Parathyroid adenoma (tissue), 2 donors: ENCODE measurements at regions not wholly inside any gene's neighbourhood (a gene's known extent, or its start where the extent isn't known, plus 50 kb on each side); places are given as distances from the start of the nearest gene placed in this dataset.

ENCODE experiments used
- H2AFZ ChIP-seq: fragments of 300-600 bp; sonication (generic); one replicate; pipeline ENCODE4 v1.7.0; 2017; ENCODE audit warnings: antibody characterized with exemption, mild to moderate bottlenecking
- H3K27ac ChIP-seq: fragments of 300-600 bp; sonication (generic); one replicate; pipeline ENCODE4 v1.7.0; 2017
- H3K27me3 ChIP-seq: fragments of 300-600 bp; sonication (generic); one replicate; pipeline ENCODE4 v1.7.0; 2017; ENCODE audit warnings: low read length; ENCODE audit not compliant: control insufficient read depth, insufficient read depth
- H3K36me3 ChIP-seq: fragments of 300-600 bp; sonication (generic); one replicate; pipeline ENCODE4 v1.7.0; 2017; ENCODE audit warnings: low read length; ENCODE audit not compliant: control insufficient read depth, insufficient read depth
- H3K4me1 ChIP-seq: fragments of 300-600 bp; sonication (generic); one replicate; pipeline ENCODE4 v1.7.0; 2017; ENCODE audit warnings: control low read depth
- H3K4me2 ChIP-seq: fragments of 300-600 bp; sonication (generic); one replicate; pipeline ENCODE4 v1.7.0; 2017; ENCODE audit warnings: low read length
- H3K4me3 ChIP-seq: fragments of 300-600 bp; sonication (generic); one replicate; pipeline ENCODE4 v1.7.0; 2017; ENCODE audit warnings: low read depth, low read length
- H3K79me2 ChIP-seq: fragments of 300-600 bp; sonication (generic); one replicate; pipeline ENCODE4 v1.7.0; 2017; ENCODE audit warnings: control low read depth
- H3K9ac ChIP-seq: fragments of 300-600 bp; sonication (generic); one replicate; pipeline ENCODE4 v1.7.0; 2017; ENCODE audit warnings: mild to moderate bottlenecking
- H3K9me3 ChIP-seq: fragments of 300-600 bp; sonication (generic); one replicate; pipeline ENCODE4 v1.7.0; 2017; ENCODE audit warnings: low read length; ENCODE audit not compliant: control insufficient read depth
- TF ChIP-seq, protein P1 (sequence below): fragments of 300-600 bp; sonication (generic); IDR thresholded peaks from one replicate; pipeline ENCODE4 v1.7.0; 2017; ENCODE audit warnings: antibody characterized with exemption, mild to moderate bottlenecking
- donor health status: primary hyperparathyroidism.

DNA sequence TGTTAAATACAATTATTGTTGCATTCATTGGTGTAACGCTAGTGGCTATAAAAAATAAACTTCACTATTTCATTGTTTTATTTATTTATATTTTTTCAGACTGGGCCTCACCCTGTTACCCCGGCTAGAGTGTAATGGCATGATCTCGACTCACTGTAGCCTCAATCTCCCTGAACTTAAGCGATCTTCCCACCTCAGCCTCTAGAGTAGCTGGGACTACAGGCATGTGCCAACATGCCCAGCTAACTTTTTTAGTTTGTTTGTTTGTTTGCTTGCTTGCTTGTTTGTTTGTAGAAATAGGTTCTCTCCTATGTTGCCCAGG is 387.4 kb upstream of the PTBP2 start:
- no peak overlapping the region for H3K27ac ChIP-seq
- H3K4me2 ChIP-seq: no peak overlapping the region
- no peaks in the 10 kb centered on the region for H3K36me3 ChIP-seq
- TF ChIP-seq, protein P1, sequence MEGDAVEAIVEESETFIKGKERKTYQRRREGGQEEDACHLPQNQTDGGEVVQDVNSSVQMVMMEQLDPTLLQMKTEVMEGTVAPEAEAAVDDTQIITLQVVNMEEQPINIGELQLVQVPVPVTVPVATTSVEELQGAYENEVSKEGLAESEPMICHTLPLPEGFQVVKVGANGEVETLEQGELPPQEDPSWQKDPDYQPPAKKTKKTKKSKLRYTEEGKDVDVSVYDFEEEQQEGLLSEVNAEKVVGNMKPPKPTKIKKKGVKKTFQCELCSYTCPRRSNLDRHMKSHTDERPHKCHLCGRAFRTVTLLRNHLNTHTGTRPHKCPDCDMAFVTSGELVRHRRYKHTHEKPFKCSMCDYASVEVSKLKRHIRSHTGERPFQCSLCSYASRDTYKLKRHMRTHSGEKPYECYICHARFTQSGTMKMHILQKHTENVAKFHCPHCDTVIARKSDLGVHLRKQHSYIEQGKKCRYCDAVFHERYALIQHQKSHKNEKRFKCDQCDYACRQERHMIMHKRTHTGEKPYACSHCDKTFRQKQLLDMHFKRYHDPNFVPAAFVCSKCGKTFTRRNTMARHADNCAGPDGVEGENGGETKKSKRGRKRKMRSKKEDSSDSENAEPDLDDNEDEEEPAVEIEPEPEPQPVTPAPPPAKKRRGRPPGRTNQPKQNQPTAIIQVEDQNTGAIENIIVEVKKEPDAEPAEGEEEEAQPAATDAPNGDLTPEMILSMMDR: no peak
- no peak overlapping the region for H3K9ac ChIP-seq
- no peaks in the 10 kb centered on the region for H3K9me3 ChIP-seq
- no peaks in the 10 kb centered on the region for H3K4me1 ChIP-seq
- no peaks in the 10 kb centered on the region for H3K27me3 ChIP-seq
- H3K4me3 ChIP-seq: no peak overlapping the region
- no peak overlapping the region for H2AFZ ChIP-seq
- no peaks in the 10 kb centered on the region for H3K79me2 ChIP-seq

DNA sequence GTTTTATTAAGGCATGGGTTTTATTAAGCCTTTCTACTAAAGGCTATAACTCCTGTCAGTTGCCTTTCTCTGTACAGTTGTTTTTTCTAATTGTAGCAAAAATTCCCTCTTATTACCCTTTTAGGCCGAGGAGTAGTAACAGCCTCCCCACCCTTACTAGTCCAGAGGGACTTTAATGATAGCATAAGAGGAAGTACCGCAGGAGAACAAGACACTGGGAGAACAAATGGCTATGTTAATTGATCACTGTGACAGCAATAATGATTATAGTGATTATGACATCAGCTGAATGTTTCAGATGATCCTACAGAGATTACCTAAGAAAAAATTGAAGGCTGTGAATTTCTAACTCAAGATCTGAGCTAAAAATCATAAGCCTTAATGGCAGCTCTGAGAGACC is 383.0 kb upstream of the PTBP2 start:
- Histone ChIP-seq H3K4me1 (no peaks in the 10 kb centered on the region), H3K79me2 (no peaks in the 10 kb centered on the region), H3K4me3 (no peak overlapping the region), H3K27ac (no peak overlapping the region), H3K27me3 (no peaks in the 10 kb centered on the region), H3K4me2 (no peak overlapping the region), H3K9ac (no peak overlapping the region), H3K9me3 (no peaks in the 10 kb centered on the region), H3K36me3 (no peaks in the 10 kb centered on the region), H2AFZ (no peak overlapping the region)
- TF ChIP-seq, protein P1: no peak

DNA sequence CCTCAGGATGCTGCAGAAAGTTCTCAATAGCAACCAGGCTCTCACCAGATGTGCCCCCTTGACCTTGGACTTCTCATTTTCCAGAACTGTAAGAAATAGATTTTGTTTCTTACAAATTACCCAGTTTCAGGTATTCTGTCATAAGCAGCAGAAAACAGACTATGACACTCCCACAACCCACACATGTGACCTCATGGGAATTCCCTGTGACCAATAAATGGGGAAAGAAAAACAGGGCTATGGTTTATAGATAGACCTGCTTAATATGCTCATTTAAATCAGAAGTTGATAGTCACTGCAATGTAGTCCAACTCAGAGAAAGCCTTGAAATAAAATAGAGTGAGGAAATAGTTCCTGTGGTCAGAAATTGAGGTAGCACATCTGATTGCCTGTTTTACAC is 380.9 kb upstream of the PTBP2 start:
- TF ChIP-seq, protein P1: no peak
- H3K4me3 ChIP-seq: no peak overlapping the region
- no peak overlapping the region for H3K27ac ChIP-seq
- H3K9me3 ChIP-seq: no peaks in the 10 kb centered on the region
- no peaks in the 10 kb centered on the region for H3K27me3 ChIP-seq
- no peaks in the 10 kb centered on the region for H3K4me1 ChIP-seq
- no peak overlapping the region for H3K4me2 ChIP-seq
- H3K36me3 ChIP-seq: no peaks in the 10 kb centered on the region
- H2AFZ ChIP-seq: no peak overlapping the region
- no peak overlapping the region for H3K9ac ChIP-seq
- H3K79me2 ChIP-seq: no peaks in the 10 kb centered on the region

DNA sequence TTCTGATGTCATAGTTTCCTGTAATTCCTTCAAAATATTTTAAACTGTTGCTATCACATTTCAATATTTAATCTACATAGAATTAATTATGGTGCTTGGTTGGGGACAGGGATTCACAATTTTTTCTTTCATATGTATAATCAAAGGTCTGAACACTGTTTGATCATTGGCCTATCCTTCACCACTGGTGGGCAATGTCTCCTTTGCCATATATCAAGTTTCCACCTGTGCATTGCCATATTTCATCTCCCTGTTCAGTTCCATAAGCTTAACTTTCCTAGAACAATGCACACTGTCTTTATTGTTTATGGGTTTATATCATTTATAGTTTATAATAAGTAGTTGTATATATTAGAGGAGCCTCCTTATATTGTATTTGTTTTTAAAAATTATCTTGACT is 374.9 kb upstream of the PTBP2 start:
- H3K4me3 ChIP-seq: no peak overlapping the region
- TF ChIP-seq, protein P1: no peak
- H2AFZ ChIP-seq: no peak overlapping the region
- no peak overlapping the region for H3K27ac ChIP-seq
- no peaks in the 10 kb centered on the region for H3K4me1 ChIP-seq
- no peaks in the 10 kb centered on the region for H3K27me3 ChIP-seq
- H3K4me2 ChIP-seq: no peak overlapping the region
- no peak overlapping the region for H3K9ac ChIP-seq
- no peaks in the 10 kb centered on the region for H3K79me2 ChIP-seq
- H3K9me3 ChIP-seq: no peaks in the 10 kb centered on the region
- no peaks in the 10 kb centered on the region for H3K36me3 ChIP-seq

DNA sequence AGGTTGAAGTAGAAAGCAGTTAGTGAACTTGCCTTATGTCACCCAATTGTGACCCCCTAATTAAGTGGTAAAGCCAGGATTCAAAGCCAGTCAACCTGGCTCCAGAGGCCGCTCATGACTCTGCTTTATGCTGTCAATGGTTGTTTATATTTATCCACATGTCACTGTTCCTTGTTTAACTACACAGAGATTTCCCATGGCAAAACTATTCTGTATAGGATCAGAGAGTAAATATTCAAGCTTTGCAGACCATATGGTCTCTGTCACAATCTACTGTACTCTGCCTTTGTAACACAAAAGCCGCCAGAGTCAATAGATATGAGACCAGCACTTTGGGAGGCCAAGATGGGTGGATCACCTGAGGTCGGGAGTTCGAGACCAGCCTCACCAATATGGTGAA is 371.7 kb upstream of the PTBP2 start:
- no peak overlapping the region for H3K9ac ChIP-seq
- H3K4me1 ChIP-seq: no peaks in the 10 kb centered on the region
- H3K4me2 ChIP-seq: no peak overlapping the region
- no peak overlapping the region for H3K4me3 ChIP-seq
- H3K27ac ChIP-seq: no peak overlapping the region
- no peak overlapping the region for H2AFZ ChIP-seq
- no peaks in the 10 kb centered on the region for H3K79me2 ChIP-seq
- TF ChIP-seq, protein P1: no peak
- no peaks in the 10 kb centered on the region for H3K36me3 ChIP-seq
- no peaks in the 10 kb centered on the region for H3K9me3 ChIP-seq
- no peaks in the 10 kb centered on the region for H3K27me3 ChIP-seq
